Prostate gland (tissue), 2 donors: ENCODE measurements at regions not wholly inside any gene's neighbourhood (a gene's known extent, or its start where the extent isn't known, plus 50 kb on each side); places are given as distances from the start of the nearest gene placed in this dataset.

Source experiments
- DNase-seq: peaks from one replicate; pipeline ENCODE4 v3.0.0-alpha.2; 2019; ENCODE audit warnings: low spot score
- H3K27ac ChIP-seq, 2 donors: fragments of 200-600 bp; sonication (generic); 2 replicates each; pipeline ENCODE4 v1.5.1; 2017 to 2019
- H3K27me3 ChIP-seq: fragments of 200-600 bp; sonication (generic); replicated peaks from 2 replicates; pipeline ENCODE4 v1.5.1; 2019; ENCODE audit not compliant: insufficient read depth
- H3K36me3 ChIP-seq, 2 donors: fragments of 200-600 bp; sonication (generic); 1 replicate in 1 of 2; 2 replicates in 1 of 2; pipeline versions ENCODE4 v1.5.1 to v1.8.1; 2017 to 2019
- H3K4me1 ChIP-seq: fragments of 200-600 bp; sonication (generic); replicated peaks from 2 replicates; pipeline ENCODE4 v1.5.1; 2019
- H3K4me3 ChIP-seq, 2 donors: fragments of 200-600 bp; sonication (generic); 2 replicates each; pipeline ENCODE4 v1.5.1; 2017 to 2019
- H3K9me3 ChIP-seq: fragments of 200-600 bp; sonication (generic); 2 replicates; pipeline ENCODE4 v1.5.1; 2017
- CTCF ChIP-seq, 4 experiments: fragments of 200-600 bp in 2 of 4; fragments of 450-650 bp in 2 of 4; sonication (generic) in 2 of 4; IDR thresholded peaks; 1 replicate in 3 of 4; 2 replicates in 1 of 4; pipeline ENCODE4 v1.5.1; 2016 to 2019; ENCODE audit warnings: antibody characterized with exemption in 4 of 4, mild to moderate bottlenecking in 2 of 4, moderate library complexity in 2 of 4
- POLR2A ChIP-seq: fragments of 450-650 bp; IDR thresholded peaks from one replicate; pipeline ENCODE4 v1.6.1; 2016; ENCODE audit warnings: antibody characterized with exemption, mild to moderate bottlenecking
- POLR2AphosphoS5 ChIP-seq: sonication (generic); formaldehyde crosslinking; IDR thresholded peaks from one replicate; pipeline ENCODE4 v1.6.1; 2017; ENCODE audit warnings: antibody characterized with exemption
- WGBS: methylation state at CpG from one replicate; pipeline ENCODE4 v1.1.5; 2018; 5-methylcytosine and 5-hydroxymethylcytosine counted together
- intact Hi-C: fragments of 100-400 bp; cut with DNase I; formaldehyde crosslinking; loops from one replicate; pipeline ENCODE4 v1.14.2; 2022

GRCh38 chr11:98874050-98874449 lies 146.7 kb upstream of the CNTN5 start:
- Histone ChIP-seq H3K27me3 (no peaks in the 10 kb centered on the region), H3K4me1 (no peaks in the 10 kb centered on the region), H3K9me3 (no peaks in the 10 kb centered on the region), H3K36me3 (no peaks in the 10 kb centered on the region), H3K4me3 (no peak overlapping the region), H3K27ac (no peak overlapping the region)
- no peak for DNase-seq
- WGBS = 54% methylated on average over 2 of the region's 2 CpGs
- TF ChIP-seq POLR2A = no peak
- TF ChIP-seq POLR2AphosphoS5 = no peak
- TF ChIP-seq CTCF (IDR thresholded peaks at IDR 0.05) = no peak
- intact Hi-C loops = no loop called here

- 74% methylated on average over 1 of the region's 1 CpG for WGBS
- Histone ChIP-seq H3K36me3 (no peaks in the 10 kb centered on the region), H3K4me3 (no peak overlapping the region), H3K27ac (no peak overlapping the region), H3K4me1 (no peaks in the 10 kb centered on the region), H3K9me3 (no peaks in the 10 kb centered on the region), H3K27me3 (no peaks in the 10 kb centered on the region)
- intact Hi-C loops = no loop called here
- DNase-seq = no peak
- no peak for TF ChIP-seq CTCF (IDR thresholded peaks at IDR 0.05)
- TF ChIP-seq POLR2AphosphoS5 = no peak
- no peak for TF ChIP-seq POLR2A
These were observed 124.8 kb upstream of the CNTN5 start for GRCh38 chr11:98895936-98896335.

GRCh38 chr11:98940913-98941312 lies 79.8 kb upstream of the CNTN5 start:
- H3K9me3 ChIP-seq = no peaks in the 10 kb centered on the region
- intact Hi-C loops = no loop called here
- no peak overlapping the region for H3K4me3 ChIP-seq
- WGBS = 42% methylated on average over 1 of the region's 1 CpG
- no peaks in the 10 kb centered on the region for H3K27me3 ChIP-seq
- no peak for DNase-seq
- no peaks in the 10 kb centered on the region for H3K4me1 ChIP-seq
- no peak for TF ChIP-seq POLR2A
- no peak for TF ChIP-seq POLR2AphosphoS5
- no peak for TF ChIP-seq CTCF (IDR thresholded peaks at IDR 0.05)
- H3K36me3 ChIP-seq = no peaks in the 10 kb centered on the region
- H3K27ac ChIP-seq = no peak overlapping the region

DNA sequence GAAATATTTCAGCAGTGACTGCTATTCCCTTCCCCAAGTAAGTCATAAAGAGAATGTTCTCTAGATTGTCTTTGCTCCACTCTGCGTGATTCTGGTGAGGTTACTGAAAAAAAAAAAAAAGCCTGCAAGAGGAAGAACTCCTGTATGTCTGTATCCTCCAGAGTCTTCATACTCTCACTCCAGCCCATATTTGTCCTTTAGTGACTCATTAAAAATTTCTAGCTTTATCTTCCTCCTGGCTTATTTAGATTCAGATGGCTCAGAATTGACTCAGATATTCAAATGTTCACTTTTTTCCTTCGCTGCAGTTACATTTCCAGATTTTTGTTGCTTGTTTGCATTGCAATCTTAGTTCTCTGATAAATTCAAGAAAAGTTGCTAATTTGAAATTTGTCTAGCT lies 76.3 kb upstream of the CNTN5 start:
- no peak overlapping the region for H3K4me3 ChIP-seq
- H3K9me3 ChIP-seq = no peaks in the 10 kb centered on the region
- no peaks in the 10 kb centered on the region for H3K27me3 ChIP-seq
- H3K27ac ChIP-seq = no peak overlapping the region
- DNase-seq = no peak
- no peaks in the 10 kb centered on the region for H3K4me1 ChIP-seq
- intact Hi-C loops = no loop called here
- no peaks in the 10 kb centered on the region for H3K36me3 ChIP-seq
- 89% methylated on average over 2 of the region's 2 CpGs for WGBS
- TF ChIP-seq CTCF (IDR thresholded peaks at IDR 0.05) (no peak), POLR2A (no peak), POLR2AphosphoS5 (no peak)

DNA sequence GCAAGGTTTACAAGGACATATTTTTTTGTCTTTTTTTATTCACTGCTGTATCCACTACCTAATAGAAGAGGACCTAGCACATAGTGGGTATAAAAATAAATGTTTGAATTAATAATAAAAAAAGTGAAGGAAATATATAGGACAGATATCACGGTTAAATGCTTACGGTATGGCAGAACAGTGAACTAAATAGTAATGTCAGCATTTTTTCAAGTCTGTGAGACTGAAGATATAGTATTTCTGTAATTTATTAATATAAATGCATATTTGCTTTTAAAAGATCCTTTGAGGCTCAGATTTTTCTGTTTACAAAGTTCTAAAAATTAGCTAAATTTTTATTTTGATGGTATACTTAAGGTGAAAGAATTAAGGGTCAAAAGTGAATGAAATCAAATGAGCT lies 68.6 kb upstream of the CNTN5 start:
- H3K27me3 ChIP-seq = no peaks in the 10 kb centered on the region
- intact Hi-C loops = no loop called here
- no peak overlapping the region for H3K27ac ChIP-seq
- TF ChIP-seq CTCF (IDR thresholded peaks at IDR 0.05) = no peak
- TF ChIP-seq POLR2AphosphoS5 = no peak
- no peak for TF ChIP-seq POLR2A
- H3K4me1 ChIP-seq = no peaks in the 10 kb centered on the region
- no peaks in the 10 kb centered on the region for H3K9me3 ChIP-seq
- no peak overlapping the region for H3K4me3 ChIP-seq
- H3K36me3 ChIP-seq = no peaks in the 10 kb centered on the region
- no peak for DNase-seq
- 92% methylated on average over 2 of the region's 2 CpGs for WGBS
